ENCODE measurements at regions not wholly inside any gene's neighbourhood (a gene's known extent, or its start where the extent isn't known, plus 50 kb on each side); places are given as distances from the start of the nearest gene placed in this dataset.
"Not testable (repeated sequence)": the region's sequence is repeated elsewhere in the genome, so short reads cannot be mapped to it uniquely, and the experiment has no call there.

GRCh38 chr3:95215437-95215957 is 1152.6 kb downstream of the NSUN3 start:
- DNase-seq, result no peak

DNA sequence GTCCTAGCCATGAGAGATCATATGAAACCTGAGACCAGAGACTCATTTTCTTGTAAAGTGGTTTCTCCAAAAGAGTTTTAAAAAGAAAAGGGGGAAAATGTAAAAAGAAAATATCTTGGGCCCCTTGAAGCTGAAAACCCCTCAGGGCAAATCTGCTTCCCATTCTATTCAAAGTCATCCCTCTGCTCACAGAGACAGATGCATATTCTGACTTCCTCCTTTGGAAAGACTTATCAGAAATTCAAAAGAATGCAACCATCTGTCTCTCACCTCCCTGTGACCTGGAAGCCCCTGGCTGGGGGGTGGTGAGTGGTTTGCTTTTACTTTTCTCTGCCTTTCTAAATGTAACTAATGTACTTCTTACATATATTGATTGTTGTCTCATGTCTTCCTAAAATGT is 1154.8 kb downstream of the NSUN3 start:
- DNase-seq, result no peak

DNA sequence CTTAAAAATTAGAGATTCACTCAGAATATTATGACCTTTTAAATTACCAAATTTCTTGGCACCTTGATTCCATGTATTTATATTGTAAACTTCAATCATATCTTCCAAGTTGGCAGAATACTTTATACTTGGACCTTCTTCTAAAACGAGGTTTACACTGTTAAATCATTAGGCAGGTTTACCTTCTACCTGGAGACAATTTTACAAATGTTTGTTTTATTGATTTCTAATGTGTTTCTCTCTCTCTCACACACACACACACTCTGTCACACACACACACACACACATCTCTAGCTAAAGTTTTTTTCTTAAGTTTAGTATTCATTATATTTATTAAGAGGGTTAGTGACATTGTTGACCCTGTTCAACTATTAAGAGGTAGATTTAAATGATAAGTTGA is 1155.6 kb downstream of the NSUN3 start:
- no peak for DNase-seq

DNA sequence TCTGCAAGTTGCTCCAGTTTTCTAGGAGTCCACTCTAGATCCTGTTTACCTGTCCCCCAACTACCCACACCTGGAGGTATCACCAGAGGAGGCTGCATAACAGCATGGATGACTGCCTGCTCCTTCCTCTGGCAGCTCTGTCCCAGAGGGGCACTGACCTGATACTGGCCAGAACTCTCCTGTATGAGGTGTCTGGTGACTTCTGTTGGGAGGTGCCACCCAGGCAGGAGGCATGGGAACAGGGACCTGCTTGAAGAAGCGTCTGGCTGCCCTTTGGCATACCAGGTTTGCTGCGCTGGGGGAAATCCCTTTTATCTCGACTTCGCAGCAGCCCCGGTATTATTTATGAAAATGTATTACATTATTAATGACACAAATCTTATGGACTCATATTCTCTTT is 1163.6 kb downstream of the NSUN3 start:
- no peak for DNase-seq

DNA sequence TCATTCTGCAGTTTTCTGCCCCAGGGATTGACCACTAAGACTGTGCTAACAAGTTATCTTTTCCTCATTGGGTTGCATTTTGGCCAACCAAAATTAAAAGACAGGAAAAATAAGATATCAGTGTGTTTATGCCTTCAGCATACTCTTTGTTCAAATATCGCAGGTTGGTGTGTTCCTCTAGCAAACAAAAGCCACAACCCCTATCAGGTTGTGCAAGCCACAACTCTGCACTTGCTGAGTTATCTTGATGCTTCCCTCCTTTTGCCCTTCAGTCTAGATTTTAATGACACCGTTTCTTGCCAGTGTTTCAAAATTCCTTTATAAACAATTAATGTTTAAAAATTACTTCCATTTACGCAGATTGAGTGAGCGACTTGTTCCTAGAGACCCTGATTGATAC is 1164.2 kb downstream of the NSUN3 start:
- DNase-seq, result no peak

GRCh38 chr3:95228416-95228815 is 1165.6 kb downstream of the NSUN3 start:
- DNase-seq, result no peak

DNA sequence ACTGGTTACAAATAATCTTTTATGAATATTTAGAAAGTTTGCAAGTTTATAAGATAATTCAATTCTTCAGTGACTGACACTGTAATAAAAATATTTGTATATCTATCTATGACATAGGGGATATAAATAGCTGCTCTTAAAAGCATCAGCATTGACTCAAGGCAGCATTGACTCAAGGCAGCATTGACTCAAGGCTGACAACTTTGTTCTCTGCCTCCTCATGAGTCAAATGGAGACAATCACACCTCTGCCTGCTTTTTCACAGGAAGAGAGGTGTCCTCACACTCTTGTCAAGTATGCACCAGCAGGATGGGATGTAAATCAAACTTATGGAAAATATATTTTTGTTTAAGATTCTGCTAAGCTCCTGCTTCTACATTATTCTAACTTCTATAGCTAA is 1173.1 kb downstream of the NSUN3 start:
- DNase-seq, result no peak

DNA sequence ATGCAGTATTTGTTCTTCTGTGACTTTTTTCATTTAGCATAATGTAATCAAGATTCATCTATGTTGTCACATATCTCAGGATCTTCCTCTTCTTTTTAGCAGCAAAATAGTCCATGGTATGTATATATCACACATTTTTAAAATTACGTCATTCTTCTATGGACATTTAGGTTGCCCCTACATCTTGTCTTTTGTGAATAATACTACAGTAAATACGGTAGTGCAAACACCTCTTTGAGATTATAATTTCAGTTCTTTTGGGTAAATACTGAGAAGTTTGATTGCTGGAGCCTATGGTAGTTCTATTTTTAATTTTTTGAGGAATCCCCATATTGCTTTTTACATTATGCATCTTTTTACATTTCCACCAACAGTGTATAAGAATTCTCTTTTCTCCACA is 1174.9 kb downstream of the NSUN3 start:
- DNase-seq, result no peak

DNA sequence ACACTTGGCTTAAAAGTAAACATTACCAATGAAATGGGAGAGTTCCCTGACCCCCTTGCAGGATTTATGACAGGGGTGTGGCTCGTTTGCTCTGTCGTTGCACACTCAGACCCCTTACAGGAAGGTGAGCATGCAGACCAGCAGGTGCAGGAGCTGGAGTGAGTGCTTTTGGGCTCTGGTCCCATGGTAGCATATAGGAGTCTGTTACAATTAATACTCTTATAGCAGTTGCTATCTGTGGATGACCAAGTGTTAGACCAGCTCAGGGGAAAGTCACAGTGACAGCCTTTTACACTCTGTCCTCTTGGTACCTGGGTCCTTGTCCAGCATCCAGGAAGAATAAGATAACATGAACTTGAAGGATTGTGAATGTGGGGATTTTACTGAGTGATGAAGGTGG is 1177.5 kb downstream of the NSUN3 start:
- no peak for DNase-seq

DNA sequence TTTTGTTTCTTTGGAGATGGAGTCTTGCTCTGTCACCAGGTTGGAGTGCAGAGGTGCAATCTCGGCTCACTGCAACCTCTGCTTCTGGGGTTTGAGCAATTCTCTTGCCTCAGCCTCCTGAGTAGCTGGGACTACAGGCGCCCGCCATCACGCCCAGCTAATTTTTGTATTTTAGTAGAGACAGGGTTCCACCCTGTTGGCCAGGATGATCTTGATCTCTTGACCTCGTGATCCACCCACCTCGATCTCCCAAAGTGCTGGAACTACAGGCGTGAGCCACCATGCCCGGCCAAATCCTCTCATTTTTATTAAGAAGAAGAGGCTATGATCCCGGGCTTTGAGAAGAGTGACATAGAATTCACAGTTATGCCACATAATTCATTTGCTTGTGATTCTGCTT is 1178.4 kb downstream of the NSUN3 start:
- DNase-seq, result not testable (repeated sequence)

- no peak for DNase-seq
Observed at GRCh38 chr3:95246413-95246812, 1183.6 kb downstream of the NSUN3 start.

GRCh38 chr3:95254061-95254460 is 1191.2 kb downstream of the NSUN3 start:
- no peak for DNase-seq

- no peak for DNase-seq
Observed at GRCh38 chr3:95254758-95255157, 1191.9 kb downstream of the NSUN3 start.

DNA sequence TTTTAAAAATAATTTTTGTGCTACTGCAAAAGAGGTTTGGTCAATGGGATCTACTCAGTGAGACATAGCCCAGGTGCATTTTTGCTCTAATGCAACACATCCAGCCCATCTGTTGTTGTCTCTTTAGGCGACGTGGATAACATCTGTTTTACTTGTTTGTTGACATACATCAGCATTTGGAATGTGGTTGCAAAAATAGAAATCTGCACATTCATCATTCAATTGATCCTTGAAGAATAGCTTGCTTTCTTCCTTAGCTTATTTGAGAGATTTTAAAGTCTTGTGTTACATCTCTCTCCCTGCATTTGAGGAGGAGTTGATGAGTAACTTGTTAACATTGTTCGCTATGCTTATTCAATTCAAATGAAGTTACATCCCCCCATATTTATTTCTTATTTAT is 1202.3 kb downstream of the NSUN3 start:
- no peak for DNase-seq

DNA sequence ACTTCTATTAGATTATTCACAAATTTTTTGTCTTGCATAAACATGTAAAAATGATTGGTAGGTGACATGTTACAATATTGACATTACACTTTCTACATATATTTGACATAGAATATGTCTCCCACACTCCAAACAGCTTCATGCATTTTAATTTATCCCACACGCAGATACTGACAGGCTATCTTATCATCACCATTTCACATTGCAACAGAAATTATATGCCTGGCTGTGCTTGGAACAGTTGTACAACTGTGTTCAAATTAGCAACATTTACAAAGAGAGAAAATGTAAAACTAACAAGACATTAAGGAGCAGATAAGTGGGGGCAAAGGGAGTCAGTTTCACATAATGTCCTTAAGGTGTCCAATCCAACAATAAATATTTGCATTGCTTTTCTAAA is 1208.5 kb downstream of the NSUN3 start:
- DNase-seq, result no peak

DNA sequence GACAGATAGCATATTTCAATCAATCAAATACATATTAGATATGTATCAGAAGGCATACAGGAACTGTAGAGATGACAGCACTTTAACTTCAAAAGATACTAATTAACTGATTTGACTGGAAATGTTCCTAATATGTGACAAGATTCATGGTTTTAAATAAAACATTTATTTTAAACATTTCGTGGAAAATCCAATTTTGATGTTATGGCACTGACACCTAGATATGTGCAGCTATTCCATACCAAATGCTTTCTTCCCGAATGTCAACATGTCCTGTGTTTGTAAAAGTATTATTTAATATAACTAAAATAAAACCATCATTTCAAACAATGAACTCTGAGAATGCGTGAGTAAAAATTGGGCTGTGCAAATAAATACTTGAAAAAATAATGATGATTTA is 1209.3 kb downstream of the NSUN3 start:
- no peak for DNase-seq

- no peak for DNase-seq
Observed at GRCh38 chr3:95272781-95273180, 1209.9 kb downstream of the NSUN3 start.

DNA sequence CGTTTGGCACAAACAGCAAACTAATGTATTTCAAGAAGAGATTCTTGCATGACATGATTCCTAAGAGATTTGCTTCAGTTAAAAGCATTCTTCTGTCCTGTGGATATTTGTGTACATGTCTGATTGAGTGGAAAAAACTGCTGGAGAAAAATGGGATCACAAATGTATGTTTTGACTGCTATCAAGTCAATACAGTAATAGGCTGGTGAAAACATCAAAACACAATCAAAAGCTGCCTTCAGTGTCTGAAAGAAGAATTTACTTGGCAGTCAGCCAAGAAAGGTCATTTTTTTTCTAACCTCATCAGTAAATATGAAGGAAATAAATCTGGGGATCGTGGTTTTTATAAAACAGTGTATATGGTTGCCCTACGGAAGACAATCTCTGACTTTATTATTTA is 1214.8 kb downstream of the NSUN3 start:
- DNase-seq, result no peak

- DNase-seq, result no peak
Observed at GRCh38 chr3:95280711-95281352, 1218.0 kb downstream of the NSUN3 start.

DNA sequence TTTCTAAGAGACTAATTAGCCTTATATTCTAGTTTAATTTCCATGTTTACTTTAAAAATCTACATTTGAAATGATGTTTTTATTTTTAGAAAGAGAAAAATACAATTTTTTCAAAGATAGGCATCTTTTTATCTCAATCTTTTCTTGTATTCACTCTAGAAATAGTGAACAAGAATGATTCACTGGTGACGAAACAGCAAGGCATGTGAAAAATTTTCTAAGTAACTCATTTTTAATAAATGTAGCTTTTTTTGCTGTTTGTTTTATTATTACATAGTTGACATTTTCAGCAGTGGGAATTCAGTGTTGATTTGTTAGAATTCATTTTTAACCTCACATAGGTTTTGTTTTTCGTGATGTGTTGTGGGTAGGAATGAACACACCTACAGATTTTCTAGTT is 1226.4 kb downstream of the NSUN3 start:
- DNase-seq, result no peak

DNA sequence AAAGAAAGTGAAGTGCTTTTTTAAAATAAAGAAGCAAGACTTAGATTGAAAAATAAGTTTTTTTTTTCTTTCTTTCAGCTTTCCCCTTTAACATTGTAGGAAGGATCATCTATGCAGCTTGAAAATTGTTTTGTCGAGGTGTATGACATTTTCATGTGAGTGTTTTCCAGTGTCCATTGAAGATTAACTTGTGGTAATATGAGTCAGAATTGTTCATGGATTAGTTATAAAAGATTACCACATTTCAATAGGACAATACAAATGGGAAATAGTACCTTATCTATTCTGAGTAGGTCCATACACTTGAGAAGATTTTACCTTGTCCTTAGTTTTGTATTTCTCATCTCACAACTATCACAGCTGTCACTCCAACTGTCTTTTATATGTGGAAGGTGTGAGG is 1234.7 kb downstream of the NSUN3 start:
- DNase-seq, result no peak

DNA sequence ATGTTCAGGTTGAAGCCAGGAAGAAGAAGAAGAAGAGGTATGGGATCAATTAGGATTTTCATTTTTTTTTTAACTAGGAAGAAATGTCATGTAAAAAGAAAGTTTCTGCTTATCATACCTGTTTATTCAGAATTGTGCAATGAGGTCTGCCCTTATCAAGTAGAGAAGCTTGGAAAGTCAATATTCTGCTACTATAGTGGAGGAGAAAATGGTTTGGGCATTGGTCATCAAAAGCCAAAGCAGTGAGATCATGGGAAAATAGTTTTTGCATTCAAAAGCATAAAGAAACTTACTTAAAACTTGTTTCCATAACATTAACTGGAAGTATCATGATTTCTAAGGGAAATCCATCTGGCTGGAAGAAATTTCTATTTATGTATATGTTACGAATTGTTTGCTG is 1239.2 kb downstream of the NSUN3 start:
- no peak for DNase-seq

DNA sequence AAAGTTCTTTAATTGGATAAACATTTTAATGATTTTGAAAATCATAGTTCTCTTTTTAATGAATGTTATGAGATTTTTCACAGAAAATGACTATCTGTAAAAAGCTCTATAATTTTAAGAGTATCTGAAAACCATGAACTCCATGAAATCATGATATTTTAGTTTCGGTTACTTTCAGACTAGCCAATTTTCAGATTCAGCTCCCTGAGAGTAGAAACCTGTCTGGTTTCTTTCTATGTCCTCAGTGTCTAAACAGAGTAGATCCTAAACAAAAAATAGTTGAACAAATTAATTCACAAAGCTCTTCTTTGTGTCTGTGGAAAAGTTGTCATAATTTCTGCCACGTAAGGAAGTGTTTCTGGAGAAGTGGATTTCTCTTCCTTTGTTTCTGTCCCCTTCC is 1247.7 kb downstream of the NSUN3 start:
- DNase-seq, result no peak

- DNase-seq, result no peak
Observed at GRCh38 chr3:95311272-95311671, 1248.4 kb downstream of the NSUN3 start.

- no peak for DNase-seq
Observed at GRCh38 chr3:95312650-95313049, 1249.8 kb downstream of the NSUN3 start.
